ENCODE measurements at regions not wholly inside any gene's neighbourhood (a gene's known extent, or its start where the extent isn't known, plus 50 kb on each side); places are given as distances from the start of the nearest gene placed in this dataset.

- no peak for DNase-seq (ENCODE audit: low spot score)
Observed at GRCh38 chr12:92581604-92582003, 121.2 kb upstream of the PLEKHG7 start.

- DNase-seq (ENCODE audit: low spot score), result peak; percentile 22
Observed at GRCh38 chr12:92574911-92575570, 127.7 kb upstream of the PLEKHG7 start.

- no peak for DNase-seq (ENCODE audit: low spot score)
Observed at GRCh38 chr12:92574051-92574783, 128.6 kb upstream of the PLEKHG7 start.

GRCh38 chr12:92573104-92573503 lies 129.7 kb upstream of the PLEKHG7 start:
- DNase-seq (ENCODE audit: low spot score), result no peak

GRCh38 chr12:92571844-92572543 lies 130.8 kb upstream of the PLEKHG7 start:
- no peak for DNase-seq (ENCODE audit: low spot score)

DNA sequence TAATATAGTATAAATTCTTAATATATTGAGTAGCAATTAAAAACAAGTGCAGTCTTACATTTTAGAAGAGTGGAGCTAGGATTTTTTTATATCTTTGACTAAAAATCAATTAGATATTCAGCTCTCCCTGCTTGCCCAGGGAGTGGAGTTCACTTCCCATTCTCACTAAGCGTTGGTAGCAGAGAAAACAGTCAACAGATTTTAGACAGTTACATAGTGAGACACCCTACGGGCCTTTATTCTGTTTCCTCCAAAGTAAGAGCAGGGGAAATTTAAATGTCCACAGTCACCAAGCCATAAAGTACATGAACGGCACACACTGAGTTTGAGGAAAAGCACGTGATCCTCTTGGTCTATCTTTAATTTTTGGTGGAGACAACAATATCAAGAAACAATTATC lies 131.6 kb upstream of the PLEKHG7 start:
- no peak for DNase-seq (ENCODE audit: low spot score)

DNA sequence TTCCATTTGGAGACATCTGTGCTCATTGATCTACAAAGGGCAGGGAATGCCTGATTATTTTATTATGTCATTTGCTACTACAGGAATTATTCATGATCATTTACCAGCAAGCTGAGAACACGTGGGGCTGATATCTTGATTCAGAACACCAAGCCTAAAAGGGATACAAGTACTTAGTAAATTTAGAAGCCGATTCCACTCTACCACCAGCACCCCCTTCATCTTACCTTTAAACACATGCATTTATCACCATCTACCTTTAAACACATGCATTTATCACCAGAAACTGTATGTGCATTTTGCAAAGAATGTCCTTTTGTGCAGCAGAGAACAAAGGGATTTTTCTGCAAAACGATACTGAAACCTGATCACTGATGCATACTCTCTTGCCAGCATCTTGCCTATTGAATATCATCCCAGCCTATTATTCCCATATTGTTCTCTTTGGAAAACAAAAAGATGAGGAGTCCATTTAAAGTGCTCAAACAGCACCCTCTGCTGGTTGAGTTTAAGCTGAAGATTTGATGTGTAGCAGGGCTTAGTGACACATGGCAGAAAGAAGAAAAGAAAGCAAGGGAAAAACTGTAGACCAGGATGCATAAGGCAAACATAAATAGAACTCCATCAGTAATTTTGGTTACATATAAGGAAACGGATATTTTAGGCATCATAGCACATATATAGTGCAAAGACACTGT lies 132.6 kb upstream of the PLEKHG7 start:
- peak; percentile 34 for DNase-seq (ENCODE audit: low spot score)

GRCh38 chr12:92568691-92569090 lies 134.1 kb upstream of the PLEKHG7 start:
- DNase-seq (ENCODE audit: low spot score), result no peak

DNA sequence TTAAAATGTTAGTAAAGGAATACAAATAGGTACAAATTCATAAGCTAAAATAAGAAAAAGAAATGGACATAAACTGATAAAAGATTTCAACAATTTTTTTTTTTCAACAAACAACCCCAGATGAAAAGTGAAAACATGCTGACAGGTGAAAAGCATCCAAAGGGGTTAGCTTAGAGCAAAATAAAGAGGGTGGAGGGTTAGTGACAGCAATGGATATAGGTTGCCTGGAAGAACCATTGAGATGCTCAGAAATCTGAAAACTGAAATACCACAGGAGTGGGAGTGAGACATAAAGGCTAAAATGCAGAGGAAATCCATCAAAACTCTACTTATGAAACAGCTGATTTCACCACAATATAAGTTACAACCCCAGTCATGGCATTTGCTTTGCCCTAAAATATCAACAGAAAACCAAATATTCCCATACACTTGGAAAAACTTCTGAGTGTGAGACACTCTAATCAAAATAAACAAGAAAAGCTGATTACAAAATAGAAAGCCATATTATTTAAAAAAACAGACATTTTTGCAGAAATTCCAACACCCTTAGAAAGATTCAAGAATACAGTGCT lies 136.3 kb upstream of the PLEKHG7 start:
- no peak for DNase-seq (ENCODE audit: low spot score)

GRCh38 chr12:92563819-92564218 lies 139.0 kb upstream of the PLEKHG7 start:
- no peak for DNase-seq (ENCODE audit: low spot score)

DNA sequence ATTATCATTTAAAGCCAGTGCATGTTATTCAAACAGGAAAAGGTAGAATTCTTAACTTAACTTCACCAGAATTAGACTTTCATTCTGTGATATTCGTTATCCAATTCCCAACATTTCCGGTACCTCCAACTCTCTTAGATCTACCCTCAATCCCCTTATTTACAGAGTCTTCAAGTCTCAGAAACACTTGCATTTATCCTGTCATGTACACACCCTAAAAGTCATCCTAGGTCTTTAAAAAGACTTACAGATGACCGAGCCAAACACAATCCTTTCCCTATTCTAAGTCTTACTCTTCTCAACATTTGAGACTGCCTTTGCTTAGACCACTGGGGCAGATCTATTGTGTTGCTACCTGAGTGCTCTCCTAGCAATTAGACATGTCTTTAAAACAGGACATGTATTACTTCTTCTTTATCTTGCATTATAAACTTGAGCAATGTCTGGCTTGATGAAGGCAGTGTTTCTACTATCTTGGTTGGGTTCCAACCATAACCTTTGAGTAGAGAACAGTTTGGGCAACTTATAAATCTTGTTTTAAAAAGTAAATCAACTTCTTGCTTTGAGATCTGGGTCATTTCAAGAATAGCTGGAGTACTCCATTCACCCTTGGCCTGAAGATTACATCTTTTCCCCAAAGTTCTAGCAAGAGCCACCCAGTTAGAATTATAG lies 140.6 kb upstream of the PLEKHG7 start:
- DNase-seq (ENCODE audit: low spot score), result no peak

DNA sequence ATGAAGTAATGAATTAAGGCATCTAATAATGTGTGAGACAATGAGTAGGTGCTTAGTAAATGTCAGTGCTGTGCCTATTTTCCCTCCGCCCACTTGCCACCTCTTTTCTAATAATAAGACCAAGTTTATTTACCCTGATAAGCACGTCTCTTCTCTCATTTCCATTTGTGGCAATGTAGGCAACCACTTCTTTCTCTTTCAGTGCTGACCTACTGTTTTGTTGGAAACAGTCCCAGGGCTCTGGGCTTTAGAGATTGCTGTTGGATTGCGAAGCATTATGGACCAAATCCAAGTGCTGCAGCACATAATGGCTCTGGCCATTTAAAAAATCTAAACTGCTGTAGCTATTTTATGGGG lies 141.3 kb upstream of the PLEKHG7 start:
- DNase-seq (ENCODE audit: low spot score), result no peak

DNA sequence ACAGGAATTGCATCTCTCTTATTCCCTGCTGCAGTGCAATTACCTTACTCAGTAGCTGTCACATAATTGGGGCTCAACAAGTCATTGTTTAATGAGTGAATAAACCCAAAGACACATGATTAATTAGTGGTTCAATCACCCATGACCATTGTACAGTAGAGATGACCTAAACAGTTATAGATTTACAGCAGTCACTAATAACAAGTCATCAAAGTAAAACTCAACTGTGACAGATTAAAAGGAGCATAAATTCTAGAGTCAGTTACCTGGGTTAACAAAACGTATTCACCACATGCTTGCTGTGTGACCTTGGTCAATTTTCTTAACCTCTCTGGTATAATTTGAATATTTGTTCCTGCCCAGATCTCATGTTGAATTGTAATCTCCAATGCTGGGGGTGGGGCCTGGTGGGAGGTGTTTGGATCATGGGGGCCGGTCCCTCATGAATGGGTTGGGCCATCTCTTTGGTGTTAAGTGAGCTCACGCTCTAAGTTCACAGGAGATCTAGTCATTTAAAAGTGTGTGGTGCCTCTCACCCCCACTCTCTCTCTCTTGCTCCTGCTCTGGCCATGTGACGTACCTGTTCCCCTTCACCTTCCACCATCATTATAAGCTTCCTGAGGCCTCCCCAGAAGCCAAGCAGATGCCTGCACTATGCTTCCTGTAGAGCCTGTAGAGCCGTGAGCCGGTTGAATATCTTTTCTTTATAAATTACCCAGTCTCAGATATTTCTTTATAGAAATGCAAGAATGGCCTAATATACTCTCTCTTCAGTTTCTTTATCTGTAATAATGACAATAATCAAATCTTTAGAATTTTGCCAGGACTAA lies 141.9 kb upstream of the PLEKHG7 start:
- no peak for DNase-seq (ENCODE audit: low spot score)

- no peak for DNase-seq (ENCODE audit: low spot score)
Observed at GRCh38 chr12:92558806-92559205, 144.0 kb upstream of the PLEKHG7 start.

- no peak for DNase-seq (ENCODE audit: low spot score)
Observed at GRCh38 chr12:92558215-92558773, 144.5 kb upstream of the PLEKHG7 start.

DNA sequence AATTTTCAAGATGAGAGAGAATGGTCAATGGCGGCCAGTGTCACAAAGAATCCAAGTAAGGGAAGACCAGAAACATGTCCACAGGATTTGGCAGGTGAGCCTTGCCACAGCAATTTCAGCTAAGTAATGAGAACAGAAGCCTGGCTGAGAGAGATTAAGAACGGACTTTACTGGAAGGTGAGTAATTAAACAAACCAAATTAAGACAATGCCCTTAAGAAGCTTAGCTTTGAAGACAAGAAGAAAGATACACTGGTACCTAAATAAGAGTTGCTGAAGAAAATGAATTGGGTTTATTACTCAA lies 145.4 kb upstream of the PLEKHG7 start:
- DNase-seq (ENCODE audit: low spot score), result no peak

- no peak for DNase-seq (ENCODE audit: low spot score)
Observed at GRCh38 chr12:92556637-92557421, 146.0 kb upstream of the PLEKHG7 start.

- no peak for DNase-seq (ENCODE audit: low spot score)
Observed at GRCh38 chr12:92556141-92556540, 146.6 kb upstream of the PLEKHG7 start.

GRCh38 chr12:92554158-92555073 lies 148.4 kb upstream of the PLEKHG7 start:
- DNase-seq (ENCODE audit: low spot score), result no peak

Measured in HuH-7.5 (cell line).